T-helper 17 cell (primary cell): ENCODE measurements at regions not wholly inside any gene's neighbourhood (a gene's known extent, or its start where the extent isn't known, plus 50 kb on each side); places are given as distances from the start of the nearest gene placed in this dataset.
A peak's percentile ranks its signal among the peaks of the same experiment; 100 is the strongest.

Source experiments
- ATAC-seq: fragments of 150-1000 bp; cut with Tn5 transposase; 2 replicates; pipeline ENCODE4 v1.10.0; 2021; ENCODE audit warnings: mild to moderate bottlenecking, moderate library complexity
- DNase-seq, 3 donors: peaks; one replicate each; pipeline versions ENCODE4 v3.0.0 to v3.0.0-alpha.2; 2020 to 2021
- H3K9me3 ChIP-seq: one replicate; pipeline ENCODE4 v1.7.0; 2013; ENCODE audit warnings: low read length, mild to moderate bottlenecking; ENCODE audit not compliant: control insufficient read depth, poor library complexity, severe bottlenecking
- H3K27ac Mint-ChIP-seq: one replicate; pipeline ENCODE4 v1.8.0; 2022; ENCODE audit warnings: mild to moderate bottlenecking, moderate library complexity, mixed read lengths
- H3K27me3 Mint-ChIP-seq: one replicate; pipeline ENCODE4 v1.8.0; 2022; ENCODE audit warnings: mixed read lengths
- H3K36me3 Mint-ChIP-seq: one replicate; pipeline ENCODE4 v1.8.0; 2022; ENCODE audit warnings: low read depth, mixed read lengths
- H3K4me1 Mint-ChIP-seq: one replicate; pipeline ENCODE4 v1.8.0; 2022; ENCODE audit warnings: mild to moderate bottlenecking, mixed read lengths
- H3K4me3 Mint-ChIP-seq: one replicate; pipeline ENCODE4 v1.8.0; 2022; ENCODE audit warnings: mild to moderate bottlenecking, moderate library complexity, mixed read lengths

- H3K36me3 Mint-ChIP-seq: peaks cover 2% of the 10 kb centered on the region
- no peak for DNase-seq
- peaks cover 57% of the 10 kb centered on the region for H3K27me3 Mint-ChIP-seq
- H3K9me3 ChIP-seq: no peaks in the 10 kb centered on the region
- ATAC-seq: no peak
- H3K4me1 Mint-ChIP-seq: no peaks in the 10 kb centered on the region
- H3K4me3 Mint-ChIP-seq: no peak overlapping the region
- no peak overlapping the region for H3K27ac Mint-ChIP-seq
Observed at GRCh38 chr6:16979677-16980370, 122.0 kb upstream of the STMND1 start.

- H3K9me3 ChIP-seq: no peaks in the 10 kb centered on the region
- no peak overlapping the region for H3K4me3 Mint-ChIP-seq
- H3K36me3 Mint-ChIP-seq: peaks cover 2% of the 10 kb centered on the region
- DNase-seq: no peak
- ATAC-seq: no peak
- H3K4me1 Mint-ChIP-seq: no peaks in the 10 kb centered on the region
- H3K27ac Mint-ChIP-seq: no peak overlapping the region
- peaks cover 57% of the 10 kb centered on the region for H3K27me3 Mint-ChIP-seq
Observed at GRCh38 chr6:16978686-16979085, 123.2 kb upstream of the STMND1 start.

GRCh38 chr6:16976385-16977183 is 125.3 kb upstream of the STMND1 start:
- DNase-seq (no peak), ATAC-seq (no peak)
- peaks cover 71% of the 10 kb centered on the region for H3K27me3 Mint-ChIP-seq
- H3K4me3 Mint-ChIP-seq: no peak overlapping the region
- H3K9me3 ChIP-seq: no peaks in the 10 kb centered on the region
- peaks cover 2% of the 10 kb centered on the region for H3K4me1 Mint-ChIP-seq
- peaks cover 2% of the 10 kb centered on the region for H3K36me3 Mint-ChIP-seq
- H3K27ac Mint-ChIP-seq: no peak overlapping the region

GRCh38 chr6:16974704-16975359 is 127.0 kb upstream of the STMND1 start:
- Mint-ChIP-seq H3K27me3 (peaks cover 71% of the 10 kb centered on the region), H3K4me3 (no peak overlapping the region)

GRCh38 chr6:16974387-16974673 is 127.5 kb upstream of the STMND1 start:
- H3K4me1 Mint-ChIP-seq: peaks cover 4% of the 10 kb centered on the region
- peaks cover 3% of the 10 kb centered on the region for H3K36me3 Mint-ChIP-seq
- H3K27ac Mint-ChIP-seq: no peak overlapping the region
- no peak for DNase-seq
- H3K4me3 Mint-ChIP-seq: no peak overlapping the region
- no peaks in the 10 kb centered on the region for H3K9me3 ChIP-seq
- no peak for ATAC-seq
- H3K27me3 Mint-ChIP-seq: peaks cover 71% of the 10 kb centered on the region

More at GRCh38 chr6:16974704-16975359, 127.0 kb upstream of the STMND1 start:
- no peak for DNase-seq
- no peak for ATAC-seq
- Mint-ChIP-seq H3K4me1 (peaks cover 4% of the 10 kb centered on the region), H3K36me3 (peaks cover 2% of the 10 kb centered on the region), H3K27ac (no peak overlapping the region)
- H3K9me3 ChIP-seq: no peaks in the 10 kb centered on the region

GRCh38 chr6:16973545-16974386 is 128.1 kb upstream of the STMND1 start:
- ATAC-seq (no peak), DNase-seq (no peak)
- Mint-ChIP-seq H3K36me3 (peaks cover 3% of the 10 kb centered on the region), H3K4me3 (no peak overlapping the region), H3K27me3 (peaks cover 68% of the 10 kb centered on the region), H3K4me1 (peaks cover 4% of the 10 kb centered on the region), H3K27ac (no peak overlapping the region)
- no peaks in the 10 kb centered on the region for H3K9me3 ChIP-seq

- no peaks in the 10 kb centered on the region for H3K9me3 ChIP-seq
- DNase-seq: no peak
Observed at GRCh38 chr6:16973051-16973450, 128.8 kb upstream of the STMND1 start.

GRCh38 chr6:16972535-16972934 is 129.3 kb upstream of the STMND1 start:
- no peaks in the 10 kb centered on the region for H3K9me3 ChIP-seq
- Mint-ChIP-seq H3K36me3 (peaks cover 3% of the 10 kb centered on the region), H3K27ac (no peak overlapping the region), H3K27me3 (peaks cover 64% of the 10 kb centered on the region), H3K4me1 (peaks cover 4% of the 10 kb centered on the region), H3K4me3 (no peak overlapping the region)
- ATAC-seq (no peak), DNase-seq (no peak)

More at GRCh38 chr6:16973051-16973450, 128.8 kb upstream of the STMND1 start:
- no peak for ATAC-seq
- Mint-ChIP-seq H3K4me1 (peaks cover 4% of the 10 kb centered on the region), H3K27me3 (peaks cover 67% of the 10 kb centered on the region), H3K36me3 (peaks cover 3% of the 10 kb centered on the region), H3K27ac (no peak overlapping the region), H3K4me3 (no peak overlapping the region)

- Mint-ChIP-seq H3K27ac (peak overlapping the region; percentile 41), H3K27me3 (peaks cover 74% of the 10 kb centered on the region), H3K4me1 (peaks cover 6% of the 10 kb centered on the region), H3K36me3 (peaks cover 5% of the 10 kb centered on the region), H3K4me3 (no peak overlapping the region)
- H3K9me3 ChIP-seq: no peaks in the 10 kb centered on the region
- DNase-seq (no peak), ATAC-seq (no peak)
Observed at GRCh38 chr6:16969699-16970655, 131.9 kb upstream of the STMND1 start.

GRCh38 chr6:16968101-16968500 is 133.7 kb upstream of the STMND1 start:
- no peak overlapping the region for H3K27ac Mint-ChIP-seq
- no peak for ATAC-seq
- H3K27me3 Mint-ChIP-seq: peaks cover 74% of the 10 kb centered on the region

GRCh38 chr6:16967470-16967817 is 134.4 kb upstream of the STMND1 start:
- H3K4me3 Mint-ChIP-seq: no peak overlapping the region
- no peaks in the 10 kb centered on the region for H3K9me3 ChIP-seq
- ATAC-seq: no peak

More at GRCh38 chr6:16968101-16968500, 133.7 kb upstream of the STMND1 start:
- Mint-ChIP-seq H3K36me3 (peaks cover 7% of the 10 kb centered on the region), H3K4me1 (peaks cover 12% of the 10 kb centered on the region), H3K4me3 (no peak overlapping the region)
- no peak for DNase-seq
- H3K9me3 ChIP-seq: no peaks in the 10 kb centered on the region

GRCh38 chr6:16966791-16967469 is 134.9 kb upstream of the STMND1 start:
- no peak overlapping the region for H3K27ac Mint-ChIP-seq
- ATAC-seq (no peak), DNase-seq (no peak)
- peaks cover 74% of the 10 kb centered on the region for H3K27me3 Mint-ChIP-seq
- no peaks in the 10 kb centered on the region for H3K9me3 ChIP-seq
- peaks cover 7% of the 10 kb centered on the region for H3K36me3 Mint-ChIP-seq
- peaks cover 12% of the 10 kb centered on the region for H3K4me1 Mint-ChIP-seq
- no peak overlapping the region for H3K4me3 Mint-ChIP-seq

More at GRCh38 chr6:16967470-16967817, 134.4 kb upstream of the STMND1 start:
- Mint-ChIP-seq H3K36me3 (peaks cover 7% of the 10 kb centered on the region), H3K27ac (no peak overlapping the region), H3K27me3 (peaks cover 72% of the 10 kb centered on the region), H3K4me1 (peaks cover 12% of the 10 kb centered on the region)
- DNase-seq: no peak
